NCI-H446 treated with DMSO at 0.1 percent for 48 hours (cell line): ENCODE measurements at regions not wholly inside any gene's neighbourhood (a gene's known extent, or its start where the extent isn't known, plus 50 kb on each side); places are given as distances from the start of the nearest gene placed in this dataset.

ENCODE experiments used
- DNase-seq: peaks from one replicate; lab custom pipeline; 2025; lab: John Stamatoyannopoulos, UW

GRCh38 chr15:47945872-47946650 lies 174.7 kb upstream of the SLC24A5 start:
- DNase-seq = no peak

GRCh38 chr15:47949815-47950214 lies 171.0 kb upstream of the SLC24A5 start:
- DNase-seq = no peak

GRCh38 chr15:47950447-47950846 lies 170.3 kb upstream of the SLC24A5 start:
- no peak for DNase-seq

GRCh38 chr15:47951781-47952180 lies 169.0 kb upstream of the SLC24A5 start:
- no peak for DNase-seq

- DNase-seq = no peak
Measured at GRCh38 chr15:47954196-47954595, 166.6 kb upstream of the SLC24A5 start.

GRCh38 chr15:47955021-47955420 lies 165.8 kb upstream of the SLC24A5 start:
- DNase-seq = no peak

GRCh38 chr15:47959617-47960413 lies 161.0 kb upstream of the SLC24A5 start:
- no peak for DNase-seq

GRCh38 chr15:47961401-47962090 lies 159.2 kb upstream of the SLC24A5 start:
- peak; percentile 31 for DNase-seq

GRCh38 chr15:47963265-47963664 lies 157.5 kb upstream of the SLC24A5 start:
- DNase-seq = no peak

GRCh38 chr15:47964229-47964628 lies 156.6 kb upstream of the SLC24A5 start:
- DNase-seq = no peak

GRCh38 chr15:47965297-47965696 lies 155.5 kb upstream of the SLC24A5 start:
- DNase-seq = no peak

GRCh38 chr15:47968593-47968992 lies 152.2 kb upstream of the SLC24A5 start:
- no peak for DNase-seq

GRCh38 chr15:47971637-47972036 lies 149.2 kb upstream of the SLC24A5 start:
- DNase-seq = no peak

GRCh38 chr15:47972738-47973137 lies 148.1 kb upstream of the SLC24A5 start:
- no peak for DNase-seq

GRCh38 chr15:47974724-47975123 lies 146.1 kb upstream of the SLC24A5 start:
- DNase-seq = no peak

- no peak for DNase-seq
Measured at GRCh38 chr15:47975427-47975826, 145.4 kb upstream of the SLC24A5 start.

GRCh38 chr15:47983533-47983932 lies 137.3 kb upstream of the SLC24A5 start:
- no peak for DNase-seq

GRCh38 chr15:47985568-47985967 lies 135.2 kb upstream of the SLC24A5 start:
- DNase-seq = no peak

GRCh38 chr15:47987461-47987860 lies 133.3 kb upstream of the SLC24A5 start:
- DNase-seq = no peak

GRCh38 chr15:47987908-47988532 lies 132.8 kb upstream of the SLC24A5 start:
- peak; percentile 58 for DNase-seq

- DNase-seq = no peak
Measured at GRCh38 chr15:47988564-47988963, 132.2 kb upstream of the SLC24A5 start.

- no peak for DNase-seq
Measured at GRCh38 chr15:47990821-47991220, 130.0 kb upstream of the SLC24A5 start.
